HG03432 (cell line): ENCODE measurements at regions not wholly inside any gene's neighbourhood (a gene's known extent, or its start where the extent isn't known, plus 50 kb on each side); places are given as distances from the start of the nearest gene placed in this dataset.

Source experiments
- ATAC-seq: cut with Tn5 transposase; IDR thresholded peaks from one replicate; pipeline ENCODE4 v1.9.1; 2021; ENCODE audit warnings: mild to moderate bottlenecking, moderate library complexity; ENCODE audit not compliant: unreplicated experiment

DNA sequence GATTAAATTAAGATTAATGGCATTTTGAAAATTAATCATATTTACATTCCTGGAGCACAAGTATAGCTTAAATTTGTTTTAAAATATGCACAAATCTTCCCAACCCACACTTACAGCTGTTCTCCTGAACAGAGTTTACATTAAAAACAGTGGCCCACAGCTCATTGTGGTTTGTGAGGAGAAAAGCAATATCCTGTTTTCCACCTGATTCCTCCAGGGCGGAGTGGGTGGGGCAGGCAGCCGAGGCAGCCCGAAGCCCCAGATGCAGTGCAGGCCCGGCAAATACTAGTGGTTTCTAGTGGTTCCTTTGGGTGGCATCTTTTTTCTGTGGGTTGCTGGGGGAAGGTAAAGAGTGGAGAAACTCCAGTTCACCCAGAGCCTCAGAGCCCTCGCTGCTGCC, 280.8 kb downstream of the ARHGAP12 start:
- no peak for ATAC-seq

DNA sequence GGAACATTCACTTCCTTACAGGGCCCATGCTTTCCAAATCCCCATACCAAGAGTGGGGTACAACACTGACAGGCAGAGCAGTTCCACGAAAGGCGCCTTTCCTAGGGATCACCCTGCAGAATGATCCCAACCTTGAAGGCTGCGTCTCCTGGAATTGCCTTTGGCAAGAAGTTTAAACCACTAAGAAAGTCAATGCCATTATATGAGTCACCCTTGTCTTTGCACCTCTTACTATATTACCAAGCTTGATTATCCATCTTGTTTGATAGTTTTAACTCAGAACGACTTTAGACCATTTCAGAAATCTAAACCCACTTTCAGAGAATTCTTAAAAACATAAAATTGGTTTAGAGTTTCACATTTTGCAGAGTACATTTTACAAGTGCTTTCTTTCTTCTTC, 282.1 kb downstream of the ARHGAP12 start:
- ATAC-seq, result no peak

DNA sequence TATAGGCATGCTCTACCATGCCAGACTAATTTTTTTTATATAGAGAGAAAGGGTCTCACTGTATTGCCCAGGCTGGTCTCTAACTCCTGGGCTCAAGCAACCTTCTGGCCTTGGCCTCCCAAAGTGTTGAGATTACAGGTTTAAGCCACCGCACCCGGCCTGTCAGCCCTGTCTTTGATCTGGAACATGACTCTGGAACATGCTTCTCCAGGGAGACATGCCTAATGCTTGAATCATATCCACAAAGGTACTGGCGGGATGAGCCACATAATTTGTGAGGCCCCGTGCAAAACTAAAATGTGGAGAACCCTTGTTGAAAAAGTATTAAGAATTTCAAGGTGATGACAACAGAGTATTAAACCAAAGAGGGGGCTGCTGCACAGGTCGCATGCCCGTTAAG, 282.8 kb downstream of the ARHGAP12 start:
- no peak for ATAC-seq

DNA sequence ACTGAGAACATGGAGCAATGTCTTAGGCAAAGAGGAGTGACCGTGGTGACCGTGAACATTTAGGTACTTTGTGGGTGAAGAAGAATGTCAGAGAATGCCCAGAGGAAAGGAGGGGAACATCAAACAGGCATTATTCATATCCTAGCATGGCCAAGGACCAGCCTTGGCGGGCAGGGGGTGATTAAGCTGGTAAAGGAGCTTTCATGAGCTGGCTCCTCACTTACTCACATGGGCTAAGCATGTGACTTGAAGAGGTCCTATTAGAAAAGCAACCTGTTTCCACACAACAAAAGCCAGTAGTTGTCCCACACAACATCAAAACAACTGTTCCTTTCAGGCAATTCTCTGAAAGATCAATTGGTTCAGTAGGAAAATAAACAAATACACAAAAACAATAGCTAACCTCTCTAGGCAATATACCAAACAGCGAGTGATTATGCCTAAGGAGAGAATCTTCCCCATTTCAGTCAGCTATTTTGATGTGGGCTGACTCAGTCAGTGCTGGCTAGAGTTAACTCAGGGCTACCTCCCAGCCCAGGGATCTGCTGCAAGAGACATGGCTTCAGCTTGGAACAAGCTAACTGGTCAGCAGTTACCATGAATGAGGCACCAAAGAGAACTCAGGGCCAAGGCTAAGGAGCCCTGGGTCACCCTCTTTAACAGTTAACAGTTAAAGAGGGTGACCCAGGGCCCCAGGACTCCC, 283.5 kb downstream of the ARHGAP12 start:
- no peak for ATAC-seq

DNA sequence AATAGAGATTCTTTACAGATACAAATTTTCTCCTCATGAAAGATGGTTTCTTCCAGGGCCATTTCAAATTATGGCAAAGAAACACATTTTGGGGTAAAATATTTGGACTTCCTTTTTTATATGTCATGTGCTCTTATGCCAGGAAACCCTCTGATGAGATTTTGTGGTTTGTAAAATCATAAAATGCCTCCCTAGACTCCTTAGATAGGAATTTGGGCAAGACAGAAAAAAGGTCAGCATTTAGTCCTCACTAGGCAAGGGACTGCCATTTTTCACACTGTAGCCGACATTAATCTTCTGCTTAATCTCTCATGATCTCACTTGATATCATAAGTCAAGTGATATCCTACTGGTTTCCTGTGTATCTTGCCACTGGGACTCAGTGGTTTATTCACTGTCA, 286.4 kb downstream of the ARHGAP12 start:
- ATAC-seq, result no peak

DNA sequence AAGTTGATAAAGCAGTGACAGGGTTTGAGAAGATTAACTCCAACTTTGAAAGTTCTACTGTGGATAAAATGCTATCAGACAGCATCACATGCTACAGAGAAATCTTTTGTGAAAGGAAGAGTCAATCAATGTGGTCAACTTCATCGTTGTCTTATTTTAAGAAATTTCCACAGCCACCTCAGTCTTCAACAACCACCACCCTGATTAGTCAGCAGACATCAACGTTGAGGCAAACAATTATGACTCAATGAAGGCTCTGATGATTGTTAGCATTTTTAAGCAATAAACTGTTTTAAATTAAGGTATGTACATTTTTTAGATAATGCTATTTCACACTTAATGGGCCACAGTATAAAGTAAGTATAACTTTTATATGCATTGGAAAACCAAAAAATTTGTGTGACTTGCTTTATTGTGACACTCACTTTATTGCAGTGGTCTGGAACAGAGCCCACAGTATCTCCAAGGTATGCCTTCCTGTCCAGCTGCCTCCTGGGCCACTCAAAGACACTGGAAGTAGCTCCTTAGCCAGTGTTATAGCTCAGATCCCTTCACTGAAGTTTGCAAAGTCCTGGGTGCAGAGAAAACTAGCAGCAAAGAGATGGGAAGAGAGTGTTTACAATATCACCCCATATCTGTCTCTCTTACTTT, 293.1 kb downstream of the ARHGAP12 start:
- no peak for ATAC-seq

DNA sequence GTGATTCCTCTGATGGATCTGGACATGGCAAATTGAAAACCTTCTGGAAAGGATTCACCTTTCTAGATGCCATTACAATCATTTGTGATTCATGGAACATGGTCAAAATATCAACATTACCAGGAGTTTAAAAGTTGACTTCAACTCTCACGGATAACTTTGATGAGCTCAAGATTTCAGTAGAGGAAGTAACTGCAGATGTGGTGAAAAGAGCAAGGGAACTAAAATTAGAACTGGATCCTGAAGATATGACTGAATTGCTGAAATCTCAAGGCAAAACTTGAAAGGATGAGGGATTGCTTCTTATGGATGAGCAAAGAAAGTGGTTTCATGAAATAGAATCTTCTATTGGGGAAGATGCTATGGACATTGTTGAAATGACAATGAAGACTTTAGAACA, 293.6 kb downstream of the ARHGAP12 start:
- ATAC-seq, result no peak

DNA sequence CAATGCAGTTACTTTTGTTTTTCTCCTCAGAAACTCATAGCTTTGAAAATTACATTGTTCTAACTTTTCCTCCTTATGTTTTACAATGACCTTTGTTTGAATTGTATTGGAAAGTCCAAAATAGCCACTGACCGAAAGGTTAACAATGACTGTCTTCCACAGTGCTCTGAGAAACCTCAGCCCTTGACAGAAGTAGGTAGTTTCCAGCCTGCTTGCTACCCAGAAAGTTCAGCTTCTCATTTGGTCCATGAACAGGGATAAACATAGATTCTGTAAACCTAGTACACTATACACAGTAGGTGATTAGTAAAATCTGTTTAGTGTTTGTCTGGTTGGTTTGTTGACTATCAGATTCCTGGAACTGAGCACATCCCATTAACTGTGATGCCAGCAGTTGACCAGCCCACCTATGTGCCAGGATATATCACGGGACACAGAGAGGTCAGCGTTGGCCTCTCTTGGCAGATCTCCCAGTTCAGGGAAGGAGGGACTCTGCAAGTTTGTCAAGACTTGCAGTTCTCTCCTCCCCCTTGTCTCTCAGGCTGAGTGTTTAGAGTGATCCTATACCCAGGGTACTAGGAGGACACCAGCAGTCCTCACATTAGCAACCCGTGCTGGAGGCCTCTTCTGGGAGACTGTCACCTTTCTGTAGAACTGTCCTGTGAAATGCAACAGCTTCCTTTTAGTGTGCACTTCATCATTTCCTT, 297.6 kb downstream of the ARHGAP12 start:
- no peak for ATAC-seq

DNA sequence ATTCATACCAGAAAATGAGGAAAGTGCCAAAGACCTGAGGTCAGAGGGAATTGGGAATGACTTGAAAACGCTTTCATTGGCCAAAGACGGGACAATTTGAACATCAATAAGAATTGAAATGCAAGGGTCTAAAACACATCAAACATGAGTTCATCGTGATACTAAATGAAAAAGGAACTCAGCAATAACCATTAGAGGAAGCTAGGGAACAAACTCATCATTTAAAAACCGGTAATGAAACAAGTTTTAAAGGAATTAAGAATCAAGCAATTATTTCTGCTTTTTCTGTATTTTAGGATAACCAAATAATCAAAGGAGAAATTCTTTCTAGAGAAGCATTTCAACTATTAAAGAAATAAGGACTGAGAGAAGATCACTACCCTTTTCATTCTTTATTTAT, 303.1 kb downstream of the ARHGAP12 start:
- no peak for ATAC-seq

DNA sequence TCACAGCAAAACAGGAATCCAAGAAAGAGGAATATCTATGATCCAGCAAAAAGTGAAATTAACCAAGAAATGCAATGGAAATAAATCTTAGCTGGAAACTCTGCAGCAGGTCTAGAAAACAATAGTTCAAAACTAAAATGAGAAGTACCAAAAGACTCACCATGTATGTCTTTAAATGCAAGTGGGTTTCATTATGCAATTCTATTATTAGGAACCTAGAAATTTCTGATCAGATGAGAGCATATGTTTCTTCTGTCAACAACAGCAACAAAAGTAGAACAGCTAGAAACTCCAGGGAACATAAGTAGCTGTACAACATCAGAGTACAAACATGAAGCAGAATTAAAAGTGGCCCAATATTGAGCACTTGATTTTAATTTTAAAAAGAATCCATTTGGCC, 304.0 kb downstream of the ARHGAP12 start:
- ATAC-seq, result no peak

DNA sequence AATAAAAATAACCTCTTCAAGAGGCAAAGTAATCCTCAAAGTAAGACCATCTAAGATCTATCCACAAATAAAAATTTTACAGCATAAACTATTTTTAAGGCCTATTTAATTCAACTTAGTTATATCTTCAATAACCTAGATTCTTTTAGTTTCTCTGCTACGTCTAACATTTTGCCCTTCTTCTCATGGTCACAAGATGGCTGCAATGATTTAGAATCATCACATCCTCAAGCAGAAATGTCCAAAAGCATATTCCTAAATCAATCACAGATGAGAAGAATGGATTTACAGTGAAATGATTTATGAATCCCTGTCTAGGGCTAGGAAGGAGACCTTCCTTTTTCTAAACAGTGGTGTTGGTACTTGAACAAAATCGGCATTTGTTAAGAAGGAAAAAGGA, 304.7 kb downstream of the ARHGAP12 start:
- no peak for ATAC-seq

DNA sequence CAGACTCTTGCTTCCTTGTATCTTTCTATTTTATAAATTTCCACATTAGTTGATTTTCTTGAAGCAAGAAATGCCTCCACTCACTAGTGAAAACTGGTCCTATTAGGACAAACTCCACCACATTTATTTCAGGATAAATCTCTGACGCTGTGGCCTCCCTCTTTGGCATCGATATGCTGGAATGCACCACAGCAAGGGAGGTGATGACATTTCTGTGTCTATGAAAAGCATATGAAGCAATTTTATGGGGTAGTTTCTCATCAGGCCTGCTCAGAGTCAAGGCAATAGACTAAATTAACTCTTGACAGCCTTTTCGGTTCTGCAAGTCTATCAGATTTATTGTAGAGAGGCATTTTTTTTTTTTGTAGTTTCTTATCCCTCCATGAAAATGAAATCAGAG, 304.4 kb downstream of the ZEB1 start:
- ATAC-seq, result no peak

DNA sequence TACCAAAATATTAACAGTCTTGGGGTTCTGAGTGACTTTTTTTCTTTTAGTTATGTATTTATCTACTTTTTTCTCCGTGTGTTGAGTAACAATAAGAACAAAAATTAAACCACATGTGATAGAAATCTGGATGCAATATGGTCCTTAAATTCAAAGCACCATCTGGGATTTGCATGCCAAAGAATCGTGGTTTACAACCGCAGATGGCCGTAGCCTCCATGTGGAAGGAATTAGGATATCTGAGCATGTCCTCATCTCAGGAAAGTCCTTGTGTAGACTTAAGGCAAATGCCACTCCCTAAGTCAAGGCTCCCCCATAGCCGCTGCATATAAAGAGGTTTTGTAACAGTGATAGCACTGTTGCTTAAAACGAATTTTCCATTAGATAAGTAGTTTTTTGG, 304.0 kb downstream of the ZEB1 start:
- ATAC-seq, result no peak

DNA sequence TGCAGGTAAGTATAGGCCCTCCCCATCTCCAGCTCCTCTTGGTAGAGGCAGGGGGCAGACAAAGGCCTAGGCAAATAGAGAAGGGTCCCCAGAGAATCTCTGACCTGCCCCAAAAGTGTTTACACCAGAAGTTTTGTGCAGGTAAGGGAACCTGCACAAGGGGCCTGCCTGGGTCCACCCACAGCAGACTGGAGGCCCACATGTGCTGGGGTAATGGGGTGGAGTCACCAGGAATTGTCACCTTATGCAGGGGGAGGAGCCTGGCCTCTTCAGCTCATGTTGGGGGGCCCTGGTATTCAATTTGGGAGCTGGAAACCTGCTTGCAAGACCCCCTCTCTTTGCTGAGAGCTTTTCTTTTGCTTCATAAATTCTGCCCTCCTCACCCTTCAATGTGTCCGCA, 302.7 kb downstream of the ZEB1 start:
- ATAC-seq, result no peak

DNA sequence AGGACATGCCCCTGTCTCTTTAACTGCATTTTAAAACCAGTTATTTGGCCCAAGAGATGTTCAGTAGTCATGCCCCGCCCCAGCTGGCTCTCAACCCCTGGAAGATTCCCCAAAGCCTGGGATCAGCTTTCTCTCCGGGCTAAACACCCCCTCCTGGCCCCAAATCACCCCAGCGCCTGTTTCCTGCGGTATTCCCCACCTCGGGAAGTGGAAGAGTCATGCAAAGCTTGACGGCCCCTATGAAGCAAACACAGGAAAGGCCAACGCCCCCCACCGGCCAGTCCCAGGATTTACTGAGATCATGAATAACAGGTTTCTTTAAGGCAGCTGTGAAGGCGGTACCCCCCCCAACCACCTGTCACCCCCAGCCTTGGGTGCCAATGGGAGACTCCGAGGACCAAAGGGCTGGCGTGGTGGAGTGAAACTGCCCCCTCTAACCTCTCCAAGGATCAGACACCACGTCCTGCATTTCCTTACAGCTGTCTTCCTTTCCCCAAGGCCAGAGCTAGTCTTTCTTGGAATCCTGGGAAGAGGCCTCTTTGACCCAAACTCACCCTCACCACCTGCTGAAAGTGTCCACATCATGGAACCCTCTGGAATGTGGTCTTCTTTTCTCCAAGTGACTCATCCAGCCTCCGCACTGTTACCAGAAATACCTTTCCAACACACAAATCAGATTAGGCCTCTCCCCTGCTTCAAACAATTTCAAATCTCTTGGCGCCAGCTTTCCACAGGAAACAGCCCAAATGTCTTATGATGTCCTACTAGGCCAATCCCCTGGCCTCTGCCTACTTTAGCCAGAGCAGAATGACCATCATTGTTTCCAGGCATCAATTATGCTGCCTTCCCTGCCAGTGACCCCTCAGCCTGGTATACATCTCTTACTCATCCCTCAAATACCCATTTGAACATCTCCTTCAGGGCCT, 301.5 kb downstream of the ZEB1 start:
- no peak for ATAC-seq

DNA sequence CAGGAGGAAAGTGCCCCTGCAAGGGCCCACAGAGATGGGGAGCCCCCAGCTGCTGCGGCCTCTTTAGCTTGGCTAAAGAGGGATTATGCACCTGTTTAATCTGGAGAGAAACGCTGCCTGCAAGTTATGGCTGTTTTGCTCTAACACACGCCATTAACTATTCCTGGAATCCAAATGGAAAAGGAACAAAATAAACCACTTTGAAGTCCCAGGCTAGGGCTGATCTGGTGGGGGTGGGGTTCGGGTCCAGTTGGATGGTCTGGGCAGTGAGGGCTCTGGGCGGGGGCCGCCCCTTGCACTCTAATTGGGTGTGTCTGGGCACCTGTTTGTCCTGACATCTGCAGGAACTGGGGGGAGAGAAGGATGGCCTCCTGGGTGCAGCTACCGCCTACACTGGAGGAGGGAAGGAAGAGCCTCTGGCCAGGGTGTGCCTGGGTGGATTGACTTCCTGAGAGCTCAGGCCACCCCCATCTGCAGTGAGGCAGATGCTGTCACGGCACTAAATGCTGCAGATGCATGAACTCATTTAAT, 300.6 kb downstream of the ZEB1 start:
- no peak for ATAC-seq

DNA sequence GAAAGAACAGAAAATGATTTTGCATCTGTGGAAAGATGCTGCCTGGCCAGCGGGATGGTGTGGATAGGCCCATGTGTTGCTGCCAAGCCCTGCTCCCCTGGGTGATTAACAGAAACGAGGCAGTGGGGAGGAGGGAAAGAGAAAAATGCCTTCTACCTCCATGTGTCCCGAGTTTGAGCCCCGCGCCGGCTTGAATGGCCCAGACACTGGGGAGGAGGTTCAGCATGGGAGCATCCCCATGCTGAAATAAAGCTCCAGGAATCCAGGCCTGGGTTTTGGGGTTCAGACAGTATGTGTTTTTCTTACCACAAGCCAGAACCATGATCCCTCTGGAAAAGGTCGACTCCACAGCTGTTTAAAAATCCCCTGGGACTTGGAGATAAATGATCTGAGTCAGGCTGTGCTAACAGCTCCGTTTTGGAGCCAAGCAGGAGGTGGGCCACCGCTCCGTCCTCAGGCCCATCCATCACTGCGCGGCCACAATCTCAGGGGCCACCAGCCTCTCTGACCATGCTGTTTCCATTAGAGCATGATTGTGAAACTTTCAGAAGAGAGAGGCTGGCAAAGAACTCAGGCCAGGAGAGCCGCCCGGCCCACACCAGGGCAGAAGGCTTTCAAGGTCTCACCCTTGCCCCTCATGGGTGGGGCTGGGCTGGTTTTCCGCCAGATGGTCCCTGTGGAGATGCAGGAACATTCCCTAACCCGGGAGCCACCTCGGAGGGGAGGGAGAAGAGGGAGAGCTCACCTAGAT, 299.7 kb downstream of the ZEB1 start:
- no peak for ATAC-seq

DNA sequence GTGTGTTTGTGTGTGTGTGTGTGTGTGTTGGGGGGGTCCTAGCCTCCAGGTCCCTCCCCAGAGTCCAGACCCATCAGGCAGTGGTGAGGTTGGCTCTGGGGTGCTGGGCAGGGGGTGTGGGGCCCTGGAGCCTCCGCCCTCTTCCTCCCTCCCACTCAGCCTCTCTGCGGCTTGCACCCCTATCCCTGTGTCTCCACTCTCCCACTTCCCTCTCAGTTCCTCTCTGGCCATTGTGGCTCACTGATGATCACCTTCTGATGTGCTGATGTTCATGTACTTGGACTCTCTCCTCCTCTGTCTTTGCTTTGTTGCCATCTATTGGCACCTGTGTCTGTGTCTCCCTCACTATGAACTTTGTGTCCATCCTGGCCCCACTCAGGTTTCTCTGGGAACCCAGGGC, 298.7 kb downstream of the ZEB1 start:
- ATAC-seq, result no peak

DNA sequence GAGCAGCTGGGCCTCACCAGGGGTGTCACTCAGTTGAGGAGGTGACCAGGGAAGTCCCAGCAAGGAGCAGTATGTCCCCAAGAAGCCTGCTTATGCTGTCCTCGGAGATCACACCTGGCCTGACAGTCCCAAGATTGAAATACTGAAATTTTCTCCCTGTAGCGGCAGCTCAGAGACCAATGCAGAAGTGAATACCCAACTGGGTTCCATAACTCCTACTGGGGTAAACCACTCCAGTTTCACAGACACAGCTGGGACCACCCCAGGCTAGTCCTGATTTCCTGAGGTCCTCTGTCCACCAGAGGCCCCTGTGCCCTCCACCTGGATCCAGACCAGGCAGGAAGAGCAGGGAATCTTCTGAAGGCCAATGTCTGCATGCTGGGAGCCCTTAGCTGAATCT, 298.1 kb downstream of the ZEB1 start:
- no peak for ATAC-seq

DNA sequence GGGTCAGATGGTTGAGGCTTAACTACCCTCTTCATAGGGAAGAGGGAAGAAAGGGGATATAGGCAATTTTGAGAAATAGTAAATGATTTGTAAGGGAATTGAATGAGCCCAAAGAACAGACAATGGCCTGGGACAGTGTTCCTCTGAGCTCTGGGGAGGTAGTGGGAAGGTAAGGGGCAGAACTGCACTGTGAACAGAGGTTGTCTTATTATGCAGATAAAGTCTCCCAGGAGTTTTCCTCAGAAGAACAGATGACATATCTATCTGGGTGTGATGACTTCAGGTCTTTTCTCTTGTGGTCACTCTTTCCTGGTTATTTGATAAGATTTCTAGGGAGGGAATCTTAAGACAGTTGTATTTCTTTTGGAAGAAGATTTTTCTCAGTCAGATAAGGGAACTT, 296.1 kb downstream of the ZEB1 start:
- ATAC-seq, result no peak
